ENCODE measurements at regions not wholly inside any gene's neighbourhood (a gene's known extent, or its start where the extent isn't known, plus 50 kb on each side); places are given as distances from the start of the nearest gene placed in this dataset.
"Not testable (repeated sequence)": the region's sequence is repeated elsewhere in the genome, so short reads cannot be mapped to it uniquely, and the experiment has no call there.

- no peak overlapping the region for H3K9ac ChIP-seq (ENCODE audit: low read depth, low read length, poor library complexity, severe bottlenecking)
- TF ChIP-seq EZH2phosphoT487 (IDR thresholded peaks at IDR 0.05; ENCODE audit: borderline replicate concordance) (no peak), CTCF (conservative IDR thresholded peaks at IDR 0.05; ENCODE audit: low read length) (no peak)
- H3F3A ChIP-seq (ENCODE audit: low read depth) = no peaks in the 10 kb centered on the region
- no peaks in the 10 kb centered on the region for H4K20me1 ChIP-seq (ENCODE audit: insufficient read depth, low read length, poor library complexity, severe bottlenecking)
- H3K9me2 ChIP-seq (replicated peaks; ENCODE audit: low read depth, low read length) = no peaks in the 10 kb centered on the region
- H2AFZ ChIP-seq (ENCODE audit: low read length) = no peak overlapping the region
- H3K4me3 ChIP-seq (ENCODE audit: low read length, poor library complexity, severe bottlenecking) = no peak overlapping the region
- no peaks in the 10 kb centered on the region for H3K36me3 ChIP-seq (ENCODE audit: insufficient read depth, low read length)
- no peaks in the 10 kb centered on the region for H3K4me1 ChIP-seq (ENCODE audit: insufficient read depth, low read length, poor library complexity, severe bottlenecking)
- no peaks in the 10 kb centered on the region for H3K27me3 ChIP-seq (ENCODE audit: insufficient read depth, low read length, poor library complexity, severe bottlenecking)
- no peak overlapping the region for H3K4me2 ChIP-seq (ENCODE audit: low read depth, low read length, poor library complexity, severe bottlenecking)
- no peaks in the 10 kb centered on the region for H3K79me2 ChIP-seq (ENCODE audit: insufficient read depth, low read length)
- H3K9me3 ChIP-seq (ENCODE audit: insufficient read depth, low read depth, low read length) = no peaks in the 10 kb centered on the region
Observed at GRCh38 chr9:115335439-115335838, 217.5 kb upstream of the TNC start.

- Histone ChIP-seq H3K9me3 (ENCODE audit: insufficient read depth, low read depth, low read length) (no peaks in the 10 kb centered on the region), H3K27me3 (ENCODE audit: insufficient read depth, low read length, poor library complexity, severe bottlenecking) (no peaks in the 10 kb centered on the region), H3K79me2 (ENCODE audit: insufficient read depth, low read length) (no peaks in the 10 kb centered on the region), H3K4me1 (ENCODE audit: insufficient read depth, low read length, poor library complexity, severe bottlenecking) (no peaks in the 10 kb centered on the region), H3K9me2 (replicated peaks; ENCODE audit: low read depth, low read length) (no peaks in the 10 kb centered on the region), H2AFZ (ENCODE audit: low read length) (no peak overlapping the region), H3K36me3 (ENCODE audit: insufficient read depth, low read length) (no peaks in the 10 kb centered on the region), H3K9ac (ENCODE audit: low read depth, low read length, poor library complexity, severe bottlenecking) (no peak overlapping the region), H3K4me2 (ENCODE audit: low read depth, low read length, poor library complexity, severe bottlenecking) (no peak overlapping the region), H4K20me1 (ENCODE audit: insufficient read depth, low read length, poor library complexity, severe bottlenecking) (no peaks in the 10 kb centered on the region), H3F3A (ENCODE audit: low read depth) (no peaks in the 10 kb centered on the region), H3K4me3 (ENCODE audit: low read length, poor library complexity, severe bottlenecking) (no peak overlapping the region)
- TF ChIP-seq EZH2phosphoT487 (IDR thresholded peaks at IDR 0.05; ENCODE audit: borderline replicate concordance) (no peak), CTCF (conservative IDR thresholded peaks at IDR 0.05; ENCODE audit: low read length) (no peak)
Observed at GRCh38 chr9:115340314-115340713, 222.4 kb upstream of the TNC start.

- Histone ChIP-seq H3F3A (ENCODE audit: low read depth) (no peaks in the 10 kb centered on the region), H3K36me3 (ENCODE audit: insufficient read depth, low read length) (no peaks in the 10 kb centered on the region), H3K9me3 (ENCODE audit: insufficient read depth, low read depth, low read length) (no peaks in the 10 kb centered on the region), H3K9me2 (replicated peaks; ENCODE audit: low read depth, low read length) (no peaks in the 10 kb centered on the region), H3K4me3 (ENCODE audit: low read length, poor library complexity, severe bottlenecking) (no peak overlapping the region), H3K27me3 (ENCODE audit: insufficient read depth, low read length, poor library complexity, severe bottlenecking) (no peaks in the 10 kb centered on the region), H3K9ac (ENCODE audit: low read depth, low read length, poor library complexity, severe bottlenecking) (no peak overlapping the region), H3K4me2 (ENCODE audit: low read depth, low read length, poor library complexity, severe bottlenecking) (no peak overlapping the region), H4K20me1 (ENCODE audit: insufficient read depth, low read length, poor library complexity, severe bottlenecking) (no peaks in the 10 kb centered on the region), H2AFZ (ENCODE audit: low read length) (no peak overlapping the region), H3K79me2 (ENCODE audit: insufficient read depth, low read length) (no peaks in the 10 kb centered on the region), H3K4me1 (ENCODE audit: insufficient read depth, low read length, poor library complexity, severe bottlenecking) (no peaks in the 10 kb centered on the region)
- TF ChIP-seq CTCF (conservative IDR thresholded peaks at IDR 0.05; ENCODE audit: low read length) (no peak), EZH2phosphoT487 (IDR thresholded peaks at IDR 0.05; ENCODE audit: borderline replicate concordance) (no peak)
Observed at GRCh38 chr9:115341426-115341825, 223.5 kb upstream of the TNC start.

- not testable (repeated sequence) for H3K79me2 ChIP-seq (ENCODE audit: insufficient read depth, low read length); H3K9me3 ChIP-seq (ENCODE audit: insufficient read depth, low read depth, low read length); H4K20me1 ChIP-seq (ENCODE audit: insufficient read depth, low read length, poor library complexity, severe bottlenecking); H3K27me3 ChIP-seq (ENCODE audit: insufficient read depth, low read length, poor library complexity, severe bottlenecking); H3K4me1 ChIP-seq (ENCODE audit: insufficient read depth, low read length, poor library complexity, severe bottlenecking); H3K9me2 ChIP-seq (replicated peaks; ENCODE audit: low read depth, low read length); H3K9ac ChIP-seq (ENCODE audit: low read depth, low read length, poor library complexity, severe bottlenecking); H2AFZ ChIP-seq (ENCODE audit: low read length); H3K4me3 ChIP-seq (ENCODE audit: low read length, poor library complexity, severe bottlenecking); H3K4me2 ChIP-seq (ENCODE audit: low read depth, low read length, poor library complexity, severe bottlenecking); H3F3A ChIP-seq (ENCODE audit: low read depth); H3K36me3 ChIP-seq (ENCODE audit: insufficient read depth, low read length)
Observed at GRCh38 chr9:115347776-115348175, 229.8 kb upstream of the TNC start.

- not testable (repeated sequence) for H3K9me2 ChIP-seq (replicated peaks; ENCODE audit: low read depth, low read length); H2AFZ ChIP-seq (ENCODE audit: low read length); H4K20me1 ChIP-seq (ENCODE audit: insufficient read depth, low read length, poor library complexity, severe bottlenecking); H3K9me3 ChIP-seq (ENCODE audit: insufficient read depth, low read depth, low read length); H3K4me1 ChIP-seq (ENCODE audit: insufficient read depth, low read length, poor library complexity, severe bottlenecking); H3K27me3 ChIP-seq (ENCODE audit: insufficient read depth, low read length, poor library complexity, severe bottlenecking); H3F3A ChIP-seq (ENCODE audit: low read depth); H3K4me3 ChIP-seq (ENCODE audit: low read length, poor library complexity, severe bottlenecking); H3K4me2 ChIP-seq (ENCODE audit: low read depth, low read length, poor library complexity, severe bottlenecking); H3K79me2 ChIP-seq (ENCODE audit: insufficient read depth, low read length); H3K36me3 ChIP-seq (ENCODE audit: insufficient read depth, low read length); H3K9ac ChIP-seq (ENCODE audit: low read depth, low read length, poor library complexity, severe bottlenecking)
Observed at GRCh38 chr9:115348936-115349335, 231.0 kb upstream of the TNC start.

Data from Loucy (cell line).